SK-N-SH treated with all-trans-retinoic acid at 6 μM for 48 hours (cell line): ENCODE measurements at regions not wholly inside any gene's neighbourhood (a gene's known extent, or its start where the extent isn't known, plus 50 kb on each side); places are given as distances from the start of the nearest gene placed in this dataset.

Experiments
- CSDC2 ChIP-seq: fragments of 250-450 bp; sonication (Bioruptor Pico); IDR thresholded peaks from 2 replicates; pipeline ENCODE4 v1.5.0; 2020; ENCODE audit warnings: mild to moderate bottlenecking, moderate library complexity
- CSRNP3 ChIP-seq: fragments of 250-450 bp; sonication (Bioruptor Pico); IDR thresholded peaks from 2 replicates; pipeline ENCODE4 v1.5.1; 2021; ENCODE audit warnings: mild to moderate bottlenecking, moderate library complexity
- OSR1 ChIP-seq: fragments of 250-450 bp; sonication (Bioruptor Pico); IDR thresholded peaks from 2 replicates; pipeline ENCODE4 v1.8.0; 2022; ENCODE audit warnings: moderate library complexity, mild to moderate bottlenecking, inconsistent platforms
- PATZ1 ChIP-seq: fragments of 250-450 bp; sonication (Bioruptor Pico); IDR thresholded peaks from 2 replicates; pipeline ENCODE4 v1.8.0; 2020; ENCODE audit warnings: mild to moderate bottlenecking, moderate library complexity, borderline replicate concordance
- RARB ChIP-seq: fragments of 250-450 bp; sonication (Bioruptor Pico); IDR thresholded peaks from 2 replicates; pipeline ENCODE4 v1.8.0; 2021; ENCODE audit warnings: mild to moderate bottlenecking, moderate library complexity
- SNAI2 ChIP-seq: fragments of 250-450 bp; sonication (Bioruptor Pico); IDR thresholded peaks from 2 replicates; pipeline ENCODE4 v1.5.0; 2020; ENCODE audit warnings: mild to moderate bottlenecking, moderate library complexity
- ZC3H10 ChIP-seq: fragments of 250-450 bp; sonication (Bioruptor Pico); IDR thresholded peaks from 2 replicates; pipeline ENCODE4 v1.5.1; 2021; ENCODE audit warnings: mild to moderate bottlenecking, moderate library complexity
- ZFP3 ChIP-seq: fragments of 250-450 bp; sonication (Bioruptor Pico); IDR thresholded peaks from 2 replicates; pipeline ENCODE4 v1.5.0; 2020; ENCODE audit warnings: mild to moderate bottlenecking, moderate library complexity
- ZFP30 ChIP-seq: fragments of 450-650 bp; formaldehyde crosslinking; IDR thresholded peaks from 2 replicates; pipeline ENCODE4 v1.5.0; 2022; ENCODE audit warnings: mild to moderate bottlenecking, moderate library complexity
- ZNF565 ChIP-seq: fragments of 450-650 bp; formaldehyde crosslinking; conservative IDR thresholded peaks from 2 replicates; pipeline ENCODE4 v1.5.0; 2020; ENCODE audit warnings: low read depth, mild to moderate bottlenecking, moderate library complexity
- ZNF70 ChIP-seq: fragments of 450-650 bp; formaldehyde crosslinking; IDR thresholded peaks from 2 replicates; pipeline ENCODE4 v1.5.0; 2020; ENCODE audit warnings: mild to moderate bottlenecking, moderate library complexity
- TF ChIP-seq, protein P1 (sequence below): fragments of 250-450 bp; sonication (Bioruptor Pico); IDR thresholded peaks from 2 replicates; pipeline ENCODE4 v1.5.0; 2020; ENCODE audit warnings: mild to moderate bottlenecking, moderate library complexity

DNA sequence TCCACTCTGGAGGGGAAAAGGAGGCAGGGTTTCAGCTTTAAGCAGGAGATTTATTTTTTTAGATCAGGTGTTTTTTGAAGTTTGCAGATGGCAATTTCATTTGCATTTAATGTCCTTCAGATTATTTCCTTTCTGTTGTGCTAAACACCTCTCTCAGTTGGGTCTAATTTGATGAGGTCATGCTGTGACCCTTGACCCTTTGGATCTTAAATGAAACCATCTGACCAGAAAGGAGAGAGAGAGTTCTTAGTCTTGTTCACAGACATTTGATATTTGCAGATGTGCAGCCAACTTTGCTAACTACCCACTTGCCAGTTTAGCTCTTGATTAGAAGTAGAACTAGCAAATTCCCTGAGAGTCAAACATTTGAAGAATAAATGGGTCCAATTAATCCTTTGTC is 101.5 kb upstream of the RAB11FIP2 start:
- TF ChIP-seq SNAI2 (no peak), ZFP3 (CRISPR knock-in tag) (no peak), CSRNP3 (CRISPR knock-in tag) (no peak), OSR1 (CRISPR knock-in tag) (no peak), ZNF70 (no peak), ZFP30 (CRISPR knock-in tag) (no peak), CSDC2 (CRISPR knock-in tag) (no peak), PATZ1 (no peak), ZNF565 (CRISPR knock-in tag) (no peak), RARB (CRISPR knock-in tag) (no peak), ZC3H10 (CRISPR knock-in tag) (no peak)
- TF ChIP-seq, protein P1, sequence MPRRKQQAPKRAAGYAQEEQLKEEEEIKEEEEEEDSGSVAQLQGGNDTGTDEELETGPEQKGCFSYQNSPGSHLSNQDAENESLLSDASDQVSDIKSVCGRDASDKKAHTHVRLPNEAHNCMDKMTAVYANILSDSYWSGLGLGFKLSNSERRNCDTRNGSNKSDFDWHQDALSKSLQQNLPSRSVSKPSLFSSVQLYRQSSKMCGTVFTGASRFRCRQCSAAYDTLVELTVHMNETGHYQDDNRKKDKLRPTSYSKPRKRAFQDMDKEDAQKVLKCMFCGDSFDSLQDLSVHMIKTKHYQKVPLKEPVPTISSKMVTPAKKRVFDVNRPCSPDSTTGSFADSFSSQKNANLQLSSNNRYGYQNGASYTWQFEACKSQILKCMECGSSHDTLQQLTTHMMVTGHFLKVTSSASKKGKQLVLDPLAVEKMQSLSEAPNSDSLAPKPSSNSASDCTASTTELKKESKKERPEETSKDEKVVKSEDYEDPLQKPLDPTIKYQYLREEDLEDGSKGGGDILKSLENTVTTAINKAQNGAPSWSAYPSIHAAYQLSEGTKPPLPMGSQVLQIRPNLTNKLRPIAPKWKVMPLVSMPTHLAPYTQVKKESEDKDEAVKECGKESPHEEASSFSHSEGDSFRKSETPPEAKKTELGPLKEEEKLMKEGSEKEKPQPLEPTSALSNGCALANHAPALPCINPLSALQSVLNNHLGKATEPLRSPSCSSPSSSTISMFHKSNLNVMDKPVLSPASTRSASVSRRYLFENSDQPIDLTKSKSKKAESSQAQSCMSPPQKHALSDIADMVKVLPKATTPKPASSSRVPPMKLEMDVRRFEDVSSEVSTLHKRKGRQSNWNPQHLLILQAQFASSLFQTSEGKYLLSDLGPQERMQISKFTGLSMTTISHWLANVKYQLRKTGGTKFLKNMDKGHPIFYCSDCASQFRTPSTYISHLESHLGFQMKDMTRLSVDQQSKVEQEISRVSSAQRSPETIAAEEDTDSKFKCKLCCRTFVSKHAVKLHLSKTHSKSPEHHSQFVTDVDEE (CRISPR knock-in tag): no peak
